Nucleus accumbens (tissue), 56 donors: ENCODE measurements at regions not wholly inside any gene's neighbourhood (a gene's known extent, or its start where the extent isn't known, plus 50 kb on each side); places are given as distances from the start of the nearest gene placed in this dataset.

Experiments
- DNase-seq, 56 donors: peaks; one replicate each; lab custom pipeline; 2025; lab: John Stamatoyannopoulos, UW

GRCh38 chr12:61610143-61610542, 650.1 kb upstream of the USP15 start:
- DNase-seq: no peak

GRCh38 chr12:61629702-61630101, 630.5 kb upstream of the USP15 start:
- DNase-seq: no peak

GRCh38 chr12:61646639-61647038, 613.6 kb upstream of the USP15 start:
- DNase-seq: no peak

GRCh38 chr12:61647566-61647965, 612.6 kb upstream of the USP15 start:
- DNase-seq: no peak

GRCh38 chr12:61652265-61652664, 607.9 kb upstream of the USP15 start:
- no peak for DNase-seq

- no peak for DNase-seq
Observed at GRCh38 chr12:61654698-61655097, 605.5 kb upstream of the USP15 start.

- no peak for DNase-seq
Observed at GRCh38 chr12:61655241-61655640, 605.0 kb upstream of the USP15 start.

- no peak for DNase-seq
Observed at GRCh38 chr12:61667676-61668075, 592.5 kb upstream of the USP15 start.

GRCh38 chr12:61676520-61676919, 583.7 kb upstream of the USP15 start:
- DNase-seq: no peak

GRCh38 chr12:61687407-61687806, 572.8 kb upstream of the USP15 start:
- no peak for DNase-seq

- no peak for DNase-seq
Observed at GRCh38 chr12:61694214-61694613, 566.0 kb upstream of the USP15 start.

GRCh38 chr12:61701471-61701870, 558.7 kb upstream of the USP15 start:
- no peak for DNase-seq

- no peak for DNase-seq
Observed at GRCh38 chr12:61706783-61707182, 553.4 kb upstream of the USP15 start.

GRCh38 chr12:61713121-61713520, 547.1 kb upstream of the USP15 start:
- no peak for DNase-seq

GRCh38 chr12:61717986-61718385, 542.2 kb upstream of the USP15 start:
- no peak for DNase-seq

- no peak for DNase-seq
Observed at GRCh38 chr12:61739925-61740324, 520.3 kb upstream of the USP15 start.

- no peak for DNase-seq
Observed at GRCh38 chr12:61750604-61751003, 509.6 kb upstream of the USP15 start.

- DNase-seq: no peak
Observed at GRCh38 chr12:61754214-61754613, 506.0 kb upstream of the USP15 start.

GRCh38 chr12:61757831-61758505, 502.2 kb upstream of the USP15 start:
- no peak for DNase-seq

- DNase-seq: no peak
Observed at GRCh38 chr12:61758661-61759060, 501.5 kb upstream of the USP15 start.

- DNase-seq: no peak
Observed at GRCh38 chr12:61765926-61766325, 494.3 kb upstream of the USP15 start.

GRCh38 chr12:61780435-61780834, 479.8 kb upstream of the USP15 start:
- no peak for DNase-seq

- DNase-seq: no peak
Observed at GRCh38 chr12:61781021-61781581, 479.1 kb upstream of the USP15 start.
